ENCODE measurements at regions not wholly inside any gene's neighbourhood (a gene's known extent, or its start where the extent isn't known, plus 50 kb on each side); places are given as distances from the start of the nearest gene placed in this dataset.

GRCh38 chr15:62558640-62559380 lies 393.7 kb upstream of the C2CD4B start:
- no peaks in the 10 kb centered on the region for H3K9me3 ChIP-seq (ENCODE audit: severe bottlenecking)
- no peaks in the 10 kb centered on the region for H3K27me3 ChIP-seq (ENCODE audit: insufficient read depth, low read depth, severe bottlenecking)
- no peak overlapping the region for H3K4me3 ChIP-seq (ENCODE audit: low read depth, low read length)
- no peak overlapping the region for H3K27ac ChIP-seq
- DNase-seq, result no peak
- no peak for TF ChIP-seq CTCF (IDR thresholded peaks at IDR 0.05; ENCODE audit: low read depth, low read length)
- peaks cover 4% of the 10 kb centered on the region; the same call in 1 of the 2 replicates for H3K36me3 ChIP-seq

GRCh38 chr15:62559381-62559733 lies 394.3 kb upstream of the C2CD4B start:
- no peaks in the 10 kb centered on the region for H3K27me3 ChIP-seq (ENCODE audit: insufficient read depth, low read depth, severe bottlenecking)
- peaks cover 4% of the 10 kb centered on the region; the same call in 1 of the 2 replicates for H3K36me3 ChIP-seq
- no peak for TF ChIP-seq CTCF (IDR thresholded peaks at IDR 0.05; ENCODE audit: low read depth, low read length)
- H3K4me3 ChIP-seq (ENCODE audit: low read depth, low read length), result no peak overlapping the region
- no peak for DNase-seq
- no peak overlapping the region for H3K27ac ChIP-seq
- no peaks in the 10 kb centered on the region for H3K9me3 ChIP-seq (ENCODE audit: severe bottlenecking)

GRCh38 chr15:62561059-62561519 lies 396.0 kb upstream of the C2CD4B start:
- Histone ChIP-seq H3K9me3 (ENCODE audit: severe bottlenecking) (no peaks in the 10 kb centered on the region), H3K36me3 (peaks cover 4% of the 10 kb centered on the region; the same call in 1 of the 2 replicates), H3K27ac (no peak overlapping the region), H3K27me3 (ENCODE audit: insufficient read depth, low read depth, severe bottlenecking) (no peaks in the 10 kb centered on the region), H3K4me3 (ENCODE audit: low read depth, low read length) (no peak overlapping the region)
- no peak for DNase-seq
- TF ChIP-seq CTCF (IDR thresholded peaks at IDR 0.05; ENCODE audit: low read depth, low read length), result no peak

- TF ChIP-seq CTCF (IDR thresholded peaks at IDR 0.05; ENCODE audit: low read depth, low read length), result no peak
- Histone ChIP-seq H3K4me3 (ENCODE audit: low read depth, low read length) (no peak overlapping the region), H3K27ac (no peak overlapping the region), H3K9me3 (ENCODE audit: severe bottlenecking) (no peaks in the 10 kb centered on the region), H3K27me3 (ENCODE audit: insufficient read depth, low read depth, severe bottlenecking) (no peaks in the 10 kb centered on the region), H3K36me3 (peaks cover 1% of the 10 kb centered on the region; the same call in 1 of the 2 replicates)
- no peak for DNase-seq
Measured at GRCh38 chr15:62561571-62561970, 396.5 kb upstream of the C2CD4B start.

GRCh38 chr15:62564886-62565633 lies 400.0 kb upstream of the C2CD4B start:
- Histone ChIP-seq H3K4me3 (ENCODE audit: low read depth, low read length) (no peak overlapping the region), H3K27me3 (ENCODE audit: insufficient read depth, low read depth, severe bottlenecking) (no peaks in the 10 kb centered on the region), H3K27ac (no peak overlapping the region), H3K36me3 (no peaks in the 10 kb centered on the region), H3K9me3 (ENCODE audit: severe bottlenecking) (no peaks in the 10 kb centered on the region)
- TF ChIP-seq CTCF (IDR thresholded peaks at IDR 0.05; ENCODE audit: low read depth, low read length), result no peak
- DNase-seq, result no peak

Data from WERI-Rb-1 (cell line).